MG63 (cell line): ENCODE measurements at regions not wholly inside any gene's neighbourhood (a gene's known extent, or its start where the extent isn't known, plus 50 kb on each side); places are given as distances from the start of the nearest gene placed in this dataset.
A peak's percentile ranks its signal among the peaks of the same experiment; 100 is the strongest.

Experiments
- DNase-seq: peaks from one replicate; pipeline ENCODE4 v3.0.0-alpha.2; 2020
- H3K27me3 ChIP-seq: fragments of 250-450 bp; sonication (Bioruptor Pico); 2 replicates; pipeline ENCODE4 v1.5.1; 2020; ENCODE audit warnings: mild to moderate bottlenecking, moderate library complexity
- H3K36me3 ChIP-seq: fragments of 250-450 bp; sonication (Bioruptor Pico); 2 replicates; pipeline ENCODE4 v1.5.1; 2020; ENCODE audit warnings: mild to moderate bottlenecking, moderate library complexity
- H3K4me3 ChIP-seq: fragments of 250-450 bp; sonication (Bioruptor Pico); 2 replicates; pipeline ENCODE4 v1.5.1; 2020; ENCODE audit warnings: mild to moderate bottlenecking, moderate library complexity
- H3K9me3 ChIP-seq: fragments of 250-450 bp; sonication (Bioruptor Pico); 2 replicates; pipeline ENCODE4 v1.5.1; 2020; ENCODE audit warnings: mild to moderate bottlenecking, moderate library complexity

DNA sequence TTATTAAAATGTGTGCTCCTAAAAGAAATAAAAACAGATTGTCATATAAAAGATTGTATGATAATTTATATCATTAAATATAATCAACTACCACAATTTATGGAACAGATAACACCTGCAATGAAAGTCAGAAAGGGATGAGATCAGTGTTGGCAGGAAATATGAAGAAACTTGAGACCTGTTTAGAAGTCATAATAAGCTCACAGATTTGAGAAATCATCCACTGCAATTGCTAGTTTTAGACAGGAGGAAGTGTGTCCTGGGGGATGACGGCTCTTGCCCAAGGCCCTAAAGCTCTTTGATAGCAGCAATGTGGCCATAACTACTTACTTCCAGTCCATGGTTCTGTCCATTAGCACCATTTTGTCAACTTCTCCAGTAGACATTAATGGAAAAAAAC, 122.8 kb upstream of the SOX5 start:
- no peaks in the 10 kb centered on the region for H3K36me3 ChIP-seq
- DNase-seq = no peak
- no peak overlapping the region for H3K4me3 ChIP-seq
- H3K9me3 ChIP-seq = no peaks in the 10 kb centered on the region
- H3K27me3 ChIP-seq = no peaks in the 10 kb centered on the region

DNA sequence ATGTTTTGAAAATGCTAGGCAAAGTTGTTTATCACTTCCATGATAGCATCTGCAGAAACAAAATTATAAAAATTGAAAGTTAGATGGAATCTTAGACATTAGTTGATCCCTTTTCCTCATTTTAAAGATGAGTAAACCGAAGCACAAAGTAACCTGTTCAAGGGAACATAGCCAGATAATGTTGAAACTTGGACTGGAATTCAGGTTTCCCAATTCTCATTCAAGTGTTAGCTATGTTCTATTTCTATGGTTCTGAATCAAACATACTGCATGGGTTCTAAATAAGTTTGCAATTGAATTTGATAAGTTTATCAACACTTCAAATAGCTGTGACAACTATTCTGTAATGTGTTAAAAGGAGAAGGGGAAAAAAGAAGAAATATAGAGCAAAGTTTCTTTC, 122.4 kb upstream of the SOX5 start:
- no peaks in the 10 kb centered on the region for H3K36me3 ChIP-seq
- no peaks in the 10 kb centered on the region for H3K27me3 ChIP-seq
- no peaks in the 10 kb centered on the region for H3K9me3 ChIP-seq
- no peak for DNase-seq
- H3K4me3 ChIP-seq = no peak overlapping the region

DNA sequence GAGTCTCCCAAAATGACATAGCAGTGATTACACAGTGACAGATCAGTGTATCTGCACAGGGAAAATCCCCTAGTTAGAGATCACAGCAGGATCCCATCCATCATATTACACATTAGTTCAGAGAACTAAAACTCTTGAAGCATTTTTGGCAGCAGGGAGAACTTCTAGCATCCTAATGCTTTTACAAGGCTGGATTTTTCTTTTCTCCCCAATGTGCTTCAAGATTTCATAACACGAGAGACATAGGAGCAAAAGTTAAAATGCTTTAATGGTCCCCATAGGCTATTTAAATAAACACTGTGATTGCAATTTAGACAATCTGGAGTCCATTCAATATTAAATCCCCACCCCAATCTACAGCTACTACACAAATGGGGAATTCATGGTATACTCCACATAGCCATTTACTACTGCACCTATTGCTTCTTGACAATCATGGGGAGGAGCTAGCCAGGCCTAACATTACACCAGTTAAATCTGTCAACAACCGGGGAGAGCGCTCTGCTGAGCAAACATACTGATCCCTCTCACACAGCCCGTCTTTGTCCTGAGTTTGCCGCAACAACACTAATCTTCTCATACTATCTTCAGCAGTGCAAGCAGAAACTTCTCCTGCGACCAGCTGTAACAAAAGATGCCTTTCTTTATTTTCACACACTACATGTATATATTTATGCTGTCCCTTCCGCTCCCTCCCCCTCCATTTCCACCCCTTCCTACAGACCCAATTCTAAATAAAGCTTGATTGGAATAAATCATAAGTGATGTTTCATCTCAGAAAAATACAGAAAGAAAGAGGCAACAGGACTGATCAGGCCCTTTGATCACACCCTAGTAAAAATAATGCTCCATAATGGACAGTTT, 120.3 kb upstream of the SOX5 start:
- H3K9me3 ChIP-seq = no peaks in the 10 kb centered on the region
- no peaks in the 10 kb centered on the region for H3K36me3 ChIP-seq
- H3K27me3 ChIP-seq = no peaks in the 10 kb centered on the region
- no peak overlapping the region for H3K4me3 ChIP-seq
- DNase-seq = no peak

DNA sequence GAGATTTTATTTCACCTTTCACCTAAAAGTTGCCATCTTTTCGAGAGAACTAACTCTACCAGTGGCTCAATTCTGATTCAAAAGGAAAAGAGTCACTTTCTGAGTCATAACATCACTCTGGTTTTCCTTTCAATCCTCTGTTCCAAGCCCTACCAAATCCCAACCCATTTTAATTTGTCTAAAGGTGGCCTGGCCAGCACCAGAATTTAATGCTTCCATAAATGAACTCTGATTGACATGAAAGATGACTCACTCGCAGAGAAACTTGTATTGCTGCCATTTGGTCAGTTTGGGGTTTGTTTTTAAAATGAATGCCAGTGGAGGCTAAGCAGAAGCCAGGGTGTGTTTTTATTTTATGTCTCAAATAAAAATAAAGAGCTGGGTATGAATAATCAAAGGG, 117.4 kb upstream of the SOX5 start:
- Histone ChIP-seq H3K9me3 (no peaks in the 10 kb centered on the region), H3K4me3 (no peak overlapping the region), H3K36me3 (no peaks in the 10 kb centered on the region), H3K27me3 (no peaks in the 10 kb centered on the region)
- peak; percentile 79 for DNase-seq

DNA sequence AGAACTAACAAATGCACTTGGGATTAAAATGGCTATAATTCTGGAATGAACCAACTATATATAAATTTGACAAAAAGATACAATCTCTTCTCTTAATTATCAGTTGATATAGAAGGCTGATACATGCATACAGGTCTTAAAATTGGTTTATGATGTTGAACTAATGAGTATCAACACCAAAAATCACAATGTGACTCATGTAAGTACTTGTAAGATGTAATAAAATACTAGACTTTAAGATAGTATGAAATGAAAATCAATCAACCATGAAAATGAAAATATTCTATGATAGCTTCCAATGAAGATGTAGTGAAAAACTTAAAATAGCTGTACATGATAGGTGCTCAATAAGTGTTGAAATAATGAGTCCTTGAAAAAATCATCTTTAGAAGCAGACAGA, 116.6 kb upstream of the SOX5 start:
- DNase-seq = no peak
- H3K36me3 ChIP-seq = no peaks in the 10 kb centered on the region
- no peak overlapping the region for H3K4me3 ChIP-seq
- H3K27me3 ChIP-seq = no peaks in the 10 kb centered on the region
- H3K9me3 ChIP-seq = no peaks in the 10 kb centered on the region

DNA sequence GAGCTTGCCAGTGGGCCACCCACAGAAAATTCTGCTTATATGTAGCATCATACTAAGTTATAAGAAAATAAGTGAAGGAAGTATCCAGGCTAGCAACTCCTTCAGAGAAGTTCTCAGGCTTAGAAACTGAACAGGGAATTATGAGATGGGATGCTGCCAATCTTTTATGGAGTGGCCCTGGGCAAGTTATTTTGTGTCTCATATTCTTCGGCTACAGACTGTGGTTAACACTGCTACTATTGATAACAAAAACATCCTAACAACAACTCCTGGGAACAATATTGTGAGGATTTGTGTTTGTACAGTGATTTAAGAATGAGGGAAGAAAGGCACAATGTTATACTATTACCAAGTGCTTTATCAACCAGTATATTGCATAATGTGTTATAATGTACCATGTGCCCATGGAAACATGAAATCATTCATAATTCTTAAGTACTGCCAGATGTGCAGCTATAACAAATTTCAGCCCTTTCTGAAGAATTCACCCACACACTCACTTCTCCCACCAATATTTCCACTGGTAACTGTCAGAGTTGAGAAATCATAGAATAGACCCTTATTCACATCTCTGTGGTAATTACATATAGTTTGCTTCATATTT, 113.3 kb upstream of the SOX5 start:
- DNase-seq = no peak

DNA sequence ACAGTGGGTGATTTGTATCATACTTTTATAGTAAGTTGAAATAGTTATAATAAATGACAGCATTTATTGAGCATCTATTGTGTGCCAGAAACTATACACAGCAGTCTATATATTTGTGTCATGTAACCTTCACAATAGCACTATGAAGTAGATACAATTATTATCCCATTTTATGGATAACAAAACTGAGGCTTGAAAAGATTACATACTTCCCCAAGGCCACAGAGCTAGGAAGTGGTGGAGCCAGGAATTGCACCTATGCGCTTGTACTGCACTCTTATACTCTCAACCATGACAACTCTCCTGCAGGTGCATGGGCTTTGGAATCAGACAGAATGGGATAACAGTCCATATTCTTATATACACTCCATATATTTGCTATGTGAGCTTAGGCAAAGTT, 110.6 kb upstream of the SOX5 start:
- Histone ChIP-seq H3K9me3 (no peaks in the 10 kb centered on the region), H3K36me3 (no peaks in the 10 kb centered on the region), H3K4me3 (no peak overlapping the region), H3K27me3 (no peaks in the 10 kb centered on the region)
- DNase-seq = no peak

More for the DNA sequence above, 113.3 kb upstream of the SOX5 start:
- Histone ChIP-seq H3K4me3 (no peak overlapping the region), H3K36me3 (no peaks in the 10 kb centered on the region), H3K27me3 (no peaks in the 10 kb centered on the region), H3K9me3 (no peaks in the 10 kb centered on the region)

DNA sequence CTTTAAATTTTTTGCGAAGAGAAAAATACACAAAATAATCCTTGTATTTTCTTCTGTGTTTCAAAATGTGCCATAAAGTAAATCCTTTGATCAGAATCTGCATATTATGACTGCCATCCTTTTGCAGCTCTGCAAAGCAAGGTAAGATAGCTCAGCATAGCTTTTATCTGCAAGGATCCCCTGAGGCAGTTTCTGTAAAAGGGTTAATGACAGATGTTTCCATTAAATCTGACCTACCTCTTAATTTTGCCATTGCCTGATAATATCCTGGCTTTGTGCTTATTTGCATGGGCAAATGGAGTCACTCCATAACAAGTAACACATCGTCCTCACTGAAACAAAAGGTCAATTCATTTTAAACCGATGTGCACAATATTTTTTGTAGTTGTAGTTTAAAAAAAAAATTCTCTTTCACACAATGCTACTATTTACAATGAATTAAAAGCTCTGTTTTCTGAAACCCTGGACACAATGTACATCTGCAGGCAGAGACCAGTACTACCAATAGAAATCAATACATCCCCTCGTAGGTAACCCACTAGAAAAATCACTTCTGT, 108.5 kb upstream of the SOX5 start:
- DNase-seq = no peak
- Histone ChIP-seq H3K4me3 (no peak overlapping the region), H3K27me3 (no peaks in the 10 kb centered on the region), H3K36me3 (no peaks in the 10 kb centered on the region), H3K9me3 (no peaks in the 10 kb centered on the region)

DNA sequence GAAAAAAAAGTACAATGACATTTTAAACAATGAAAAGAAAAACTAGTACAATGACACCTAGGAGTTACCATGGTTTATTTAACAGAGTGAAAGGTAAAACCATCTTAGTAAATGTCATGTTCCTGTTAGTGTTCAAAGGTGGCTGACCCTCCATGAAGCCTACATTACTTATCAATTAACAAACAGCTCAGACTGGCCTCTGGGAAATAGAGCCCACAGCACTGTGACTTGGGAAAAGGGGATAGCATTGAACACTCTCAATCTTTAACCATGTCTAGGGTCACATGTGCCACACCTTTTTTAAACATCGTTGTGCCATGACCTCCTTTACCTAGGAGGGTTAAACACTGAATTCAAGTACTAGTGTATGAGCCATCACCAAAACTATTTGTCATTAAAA, 106.3 kb upstream of the SOX5 start:
- Histone ChIP-seq H3K36me3 (no peaks in the 10 kb centered on the region), H3K27me3 (no peaks in the 10 kb centered on the region), H3K4me3 (no peak overlapping the region), H3K9me3 (no peaks in the 10 kb centered on the region)
- DNase-seq = no peak

DNA sequence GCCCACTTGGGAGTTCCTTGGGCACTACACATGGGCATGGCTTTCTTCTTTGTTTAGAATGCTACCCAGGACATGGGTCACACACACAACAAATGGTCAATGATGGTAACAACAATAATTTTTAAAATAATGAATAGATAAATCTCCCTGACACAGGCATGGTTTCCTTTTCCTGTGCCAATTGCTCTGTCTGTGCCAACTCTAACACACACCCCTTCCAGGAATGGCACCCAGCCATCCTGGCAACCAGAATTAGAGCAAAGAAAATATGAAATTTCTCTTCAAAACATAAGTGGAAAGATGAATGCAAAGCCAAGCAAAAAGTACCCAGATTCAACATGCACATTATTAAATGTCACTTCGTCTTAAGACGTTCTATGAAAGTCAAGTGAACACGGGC, 104.9 kb upstream of the SOX5 start:
- DNase-seq = peak; percentile 52
- Histone ChIP-seq H3K4me3 (no peak overlapping the region), H3K36me3 (no peaks in the 10 kb centered on the region), H3K9me3 (no peaks in the 10 kb centered on the region), H3K27me3 (no peaks in the 10 kb centered on the region)

DNA sequence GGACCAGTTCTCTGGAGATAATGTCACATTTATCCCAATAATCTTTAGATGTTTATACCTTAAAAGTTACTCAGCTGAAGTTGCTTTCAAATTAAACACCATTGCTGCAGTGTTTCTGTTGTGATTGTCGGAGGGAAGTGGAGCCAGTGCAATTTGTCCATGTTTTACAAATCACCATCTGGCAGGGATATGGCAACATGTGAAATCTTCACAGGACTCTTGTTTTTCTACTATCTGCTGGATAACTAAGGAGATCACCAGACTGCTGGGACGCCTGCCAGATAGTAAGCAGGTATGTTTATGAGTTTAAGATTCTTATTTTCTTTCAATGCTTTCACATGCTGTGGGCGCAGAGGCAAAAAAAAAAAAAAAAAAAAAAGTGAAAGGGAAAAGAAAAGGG, 100.3 kb upstream of the SOX5 start:
- Histone ChIP-seq H3K4me3 (no peak overlapping the region), H3K36me3 (no peaks in the 10 kb centered on the region), H3K27me3 (no peaks in the 10 kb centered on the region), H3K9me3 (peaks cover 2% of the 10 kb centered on the region)
- no peak for DNase-seq

DNA sequence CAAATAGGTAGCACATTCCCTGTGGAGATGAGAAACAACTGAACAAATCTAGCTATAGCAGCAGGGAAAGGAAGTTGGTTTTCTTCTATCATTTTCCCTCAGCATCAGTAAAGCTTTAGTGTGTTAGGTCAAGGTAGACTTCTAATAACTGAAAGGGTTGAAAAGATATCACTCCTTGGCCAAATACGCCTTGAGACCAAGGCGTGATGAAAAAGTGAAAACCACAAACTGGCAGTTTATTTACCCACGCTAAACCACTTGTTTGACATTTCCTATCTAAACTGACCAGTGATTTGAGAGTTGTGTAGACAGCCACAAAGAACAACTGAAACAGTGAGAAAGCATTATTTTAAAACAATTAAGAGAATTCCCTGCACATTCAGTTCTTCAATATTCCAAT, 99.6 kb upstream of the SOX5 start:
- H3K36me3 ChIP-seq = no peaks in the 10 kb centered on the region
- no peaks in the 10 kb centered on the region for H3K27me3 ChIP-seq
- no peak for DNase-seq
- no peak overlapping the region for H3K4me3 ChIP-seq
- H3K9me3 ChIP-seq = peaks cover 2% of the 10 kb centered on the region

DNA sequence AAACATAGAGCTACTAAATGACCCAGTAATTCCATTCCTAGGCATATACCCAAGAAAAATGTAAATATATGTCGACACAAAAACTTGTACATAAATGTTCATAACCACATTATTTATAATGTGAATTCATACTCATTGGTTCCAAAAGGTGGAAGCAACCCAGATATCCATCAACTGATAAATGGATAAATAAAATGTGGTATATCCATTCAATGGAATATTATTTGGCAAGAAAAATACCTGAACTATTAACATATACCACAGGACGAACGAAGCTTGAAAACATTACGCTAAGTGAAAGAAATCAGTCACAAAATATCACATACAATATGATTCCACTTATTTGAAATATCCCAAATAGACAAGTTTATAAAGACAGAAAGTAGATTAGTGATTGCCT, 99.0 kb upstream of the SOX5 start:
- DNase-seq = no peak
- Histone ChIP-seq H3K9me3 (peaks cover 2% of the 10 kb centered on the region), H3K36me3 (no peaks in the 10 kb centered on the region), H3K27me3 (no peaks in the 10 kb centered on the region), H3K4me3 (no peak overlapping the region)

DNA sequence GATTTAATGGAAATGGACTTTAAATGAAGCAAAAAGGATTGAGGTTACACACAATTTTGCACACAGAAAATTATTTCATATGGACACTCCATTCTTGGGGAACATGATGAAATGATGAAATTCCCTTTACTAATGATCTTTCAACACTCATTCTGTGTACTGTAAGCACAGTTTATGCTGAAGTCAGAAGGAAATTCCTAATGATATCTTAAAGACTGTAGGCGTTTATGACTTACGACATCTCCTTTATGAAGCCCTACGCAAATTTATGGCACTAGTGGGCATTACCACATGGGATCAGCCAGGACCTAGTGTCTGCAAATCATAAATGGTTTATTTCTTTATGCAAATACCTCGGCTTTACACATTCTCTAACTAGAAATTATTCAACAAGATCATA, 97.9 kb upstream of the SOX5 start:
- H3K4me3 ChIP-seq = no peak overlapping the region
- no peak for DNase-seq
- H3K9me3 ChIP-seq = peaks cover 2% of the 10 kb centered on the region
- no peaks in the 10 kb centered on the region for H3K27me3 ChIP-seq
- no peaks in the 10 kb centered on the region for H3K36me3 ChIP-seq

DNA sequence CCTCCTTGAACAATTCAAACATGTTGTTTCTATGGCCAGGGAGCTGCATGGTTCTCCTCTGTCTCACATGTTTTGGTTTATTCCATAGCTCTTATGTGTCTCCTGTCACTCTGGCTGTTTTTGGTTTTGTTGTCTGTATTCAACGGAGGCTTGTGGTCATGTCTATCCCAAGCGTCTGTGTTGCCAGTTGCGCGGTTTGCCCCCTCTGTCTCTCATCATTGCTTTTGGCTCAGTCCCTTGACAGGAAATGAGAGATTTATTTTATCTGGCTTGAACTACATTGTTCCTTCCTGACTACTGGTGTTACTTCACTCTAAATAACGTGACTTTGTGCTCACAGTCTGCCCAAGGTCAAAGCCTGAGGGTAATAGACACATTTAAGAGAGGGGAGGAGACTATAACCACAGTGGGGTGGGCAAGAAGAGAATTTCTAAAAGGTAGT, 96.4 kb upstream of the SOX5 start:
- H3K27me3 ChIP-seq = no peaks in the 10 kb centered on the region
- H3K4me3 ChIP-seq = 0 out of 2 replicates have a peak overlapping the region, but pooled peaks have one; percentile 2
- peak; percentile 85 for DNase-seq
- H3K9me3 ChIP-seq = peaks cover 2% of the 10 kb centered on the region
- H3K36me3 ChIP-seq = no peaks in the 10 kb centered on the region

DNA sequence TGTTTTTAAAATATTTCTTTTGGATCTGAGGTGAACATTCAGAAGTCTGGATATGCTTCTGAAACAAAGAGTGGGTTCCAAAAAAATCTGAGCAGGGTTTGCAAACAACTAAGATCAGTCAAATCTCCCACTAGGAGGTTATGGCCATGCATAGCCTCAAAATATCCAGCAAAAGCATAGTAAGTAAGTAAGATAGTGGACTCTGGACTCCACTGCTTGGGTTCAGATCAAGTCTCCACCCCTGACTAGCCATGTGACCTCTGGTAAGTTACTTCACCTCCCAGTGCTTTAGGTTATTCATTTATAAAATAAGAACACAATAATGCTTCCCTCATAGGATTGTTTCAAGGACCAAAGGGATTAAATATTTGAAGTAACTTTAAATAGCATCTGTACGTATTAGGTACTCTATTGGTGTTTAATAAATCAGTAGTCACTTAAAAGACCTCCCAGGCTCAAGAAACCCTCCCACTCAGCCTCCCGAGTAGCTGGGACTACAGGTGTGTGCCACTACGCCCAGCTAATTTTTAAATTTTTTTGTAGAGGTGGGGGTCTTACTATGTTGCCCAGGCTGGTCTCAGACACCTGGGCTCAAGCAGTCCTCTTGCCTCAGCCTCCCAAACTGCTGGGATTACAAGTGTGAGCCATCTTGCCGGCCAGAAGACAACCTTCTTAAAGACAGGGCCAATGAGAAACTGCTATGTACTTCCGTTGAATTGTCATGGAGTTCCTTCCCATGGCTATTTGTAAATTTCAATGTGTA, 95.7 kb upstream of the SOX5 start:
- H3K9me3 ChIP-seq = peaks cover 2% of the 10 kb centered on the region
- DNase-seq = no peak
- no peak overlapping the region for H3K4me3 ChIP-seq
- no peaks in the 10 kb centered on the region for H3K27me3 ChIP-seq
- H3K36me3 ChIP-seq = no peaks in the 10 kb centered on the region

DNA sequence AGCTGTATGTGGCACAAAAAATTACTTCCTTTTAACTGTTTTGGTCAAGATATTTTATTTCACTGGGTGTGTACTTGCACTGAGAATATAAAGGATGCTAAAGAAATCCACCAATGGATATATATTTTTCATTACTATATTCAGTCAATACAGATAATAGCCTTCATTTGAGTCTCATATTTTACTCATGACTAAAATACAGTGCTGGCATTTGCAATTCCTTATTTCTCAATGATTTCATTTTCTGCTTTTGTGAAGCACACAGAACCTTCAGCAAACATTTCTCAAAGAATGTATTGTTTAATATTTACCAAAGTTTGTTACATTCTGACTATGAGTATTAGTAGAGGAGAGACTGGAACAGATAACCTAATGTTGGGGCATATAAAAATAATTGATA, 93.2 kb upstream of the SOX5 start:
- H3K4me3 ChIP-seq = no peak overlapping the region
- no peaks in the 10 kb centered on the region for H3K27me3 ChIP-seq
- no peaks in the 10 kb centered on the region for H3K9me3 ChIP-seq
- no peak for DNase-seq
- no peaks in the 10 kb centered on the region for H3K36me3 ChIP-seq
